ENCODE measurements at regions not wholly inside any gene's neighbourhood (a gene's known extent, or its start where the extent isn't known, plus 50 kb on each side); places are given as distances from the start of the nearest gene placed in this dataset.

DNA sequence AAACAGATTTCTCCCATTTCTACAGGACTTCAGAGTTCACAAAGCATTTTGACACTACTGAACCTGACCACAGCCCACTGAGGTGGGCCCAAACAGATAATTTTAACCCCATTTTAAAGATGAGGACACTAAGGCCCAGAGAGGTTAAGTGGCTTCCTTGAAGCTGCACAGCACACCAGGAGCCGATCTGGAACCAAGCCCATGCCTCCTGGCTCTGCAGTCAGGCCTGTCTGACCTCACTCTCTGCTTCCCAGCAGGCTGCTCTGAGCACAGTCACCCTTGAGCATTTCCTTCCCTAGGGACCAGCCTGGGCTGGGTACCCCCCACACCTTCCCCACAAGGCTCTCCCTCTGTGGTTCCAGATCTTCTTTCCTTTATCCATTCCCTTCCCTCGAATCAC, 252.2 kb downstream of the ENGASE start:
- DNase-seq (ENCODE audit: low read depth, low spot score) (no peak), ATAC-seq (no peak)
- BruUV-seq (replicated peaks) = no TSS peak
- H3K4me1 ChIP-seq (ENCODE audit: control insufficient read depth in 1 of 2, insufficient read depth in 2 of 2, low read length in 2 of 2) = no peaks in the 10 kb centered on the region
- intact Hi-C loops (cut with micrococcal nuclease) = no loop called here
- no peaks in the 10 kb centered on the region for H3K79me2 ChIP-seq (ENCODE audit: insufficient read depth, low read length)
- H2AFZ ChIP-seq (ENCODE audit: low read depth, low read length, poor library complexity, severe bottlenecking) = no peak overlapping the region
- TF ChIP-seq, protein P1, sequence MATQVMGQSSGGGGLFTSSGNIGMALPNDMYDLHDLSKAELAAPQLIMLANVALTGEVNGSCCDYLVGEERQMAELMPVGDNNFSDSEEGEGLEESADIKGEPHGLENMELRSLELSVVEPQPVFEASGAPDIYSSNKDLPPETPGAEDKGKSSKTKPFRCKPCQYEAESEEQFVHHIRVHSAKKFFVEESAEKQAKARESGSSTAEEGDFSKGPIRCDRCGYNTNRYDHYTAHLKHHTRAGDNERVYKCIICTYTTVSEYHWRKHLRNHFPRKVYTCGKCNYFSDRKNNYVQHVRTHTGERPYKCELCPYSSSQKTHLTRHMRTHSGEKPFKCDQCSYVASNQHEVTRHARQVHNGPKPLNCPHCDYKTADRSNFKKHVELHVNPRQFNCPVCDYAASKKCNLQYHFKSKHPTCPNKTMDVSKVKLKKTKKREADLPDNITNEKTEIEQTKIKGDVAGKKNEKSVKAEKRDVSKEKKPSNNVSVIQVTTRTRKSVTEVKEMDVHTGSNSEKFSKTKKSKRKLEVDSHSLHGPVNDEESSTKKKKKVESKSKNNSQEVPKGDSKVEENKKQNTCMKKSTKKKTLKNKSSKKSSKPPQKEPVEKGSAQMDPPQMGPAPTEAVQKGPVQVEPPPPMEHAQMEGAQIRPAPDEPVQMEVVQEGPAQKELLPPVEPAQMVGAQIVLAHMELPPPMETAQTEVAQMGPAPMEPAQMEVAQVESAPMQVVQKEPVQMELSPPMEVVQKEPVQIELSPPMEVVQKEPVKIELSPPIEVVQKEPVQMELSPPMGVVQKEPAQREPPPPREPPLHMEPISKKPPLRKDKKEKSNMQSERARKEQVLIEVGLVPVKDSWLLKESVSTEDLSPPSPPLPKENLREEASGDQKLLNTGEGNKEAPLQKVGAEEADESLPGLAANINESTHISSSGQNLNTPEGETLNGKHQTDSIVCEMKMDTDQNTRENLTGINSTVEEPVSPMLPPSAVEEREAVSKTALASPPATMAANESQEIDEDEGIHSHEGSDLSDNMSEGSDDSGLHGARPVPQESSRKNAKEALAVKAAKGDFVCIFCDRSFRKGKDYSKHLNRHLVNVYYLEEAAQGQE (IDR thresholded peaks at IDR 0.05; ENCODE audit: low read depth) = no peak
- TF ChIP-seq RAD21 (IDR thresholded peaks at IDR 0.05; ENCODE audit: low read depth) (no peak), JUND (IDR thresholded peaks at IDR 0.05) (no peak), EZH2phosphoT487 (IDR thresholded peaks at IDR 0.05; ENCODE audit: borderline replicate concordance) (no peak), CEBPB (IDR thresholded peaks at IDR 0.05; ENCODE audit: low read depth) (no peak), ZFX (IDR thresholded peaks at IDR 0.05) (no peak)
- TF ChIP-seq, protein P2, sequence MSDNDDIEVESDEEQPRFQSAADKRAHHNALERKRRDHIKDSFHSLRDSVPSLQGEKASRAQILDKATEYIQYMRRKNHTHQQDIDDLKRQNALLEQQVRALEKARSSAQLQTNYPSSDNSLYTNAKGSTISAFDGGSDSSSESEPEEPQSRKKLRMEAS (IDR thresholded peaks at IDR 0.05) = no peak
- H4K20me1 ChIP-seq (ENCODE audit: insufficient read depth) = no peaks in the 10 kb centered on the region
- H3K4me3 ChIP-seq (replicated peaks in 1 of 2; ENCODE audit: low read depth in 1 of 2, low read length in 2 of 2) = no peak overlapping the region
- CTCF ChIA-PET = no interaction called here
- POLR2A ChIA-PET = no interaction called here
- H3K9ac ChIP-seq (ENCODE audit: low read length) = no peak overlapping the region
- no peaks in the 10 kb centered on the region for H3K36me3 ChIP-seq (ENCODE audit: control insufficient read depth in 1 of 2, insufficient read depth in 2 of 2, low read length in 2 of 2)
- H3K9me3 ChIP-seq (ENCODE audit: control insufficient read depth in 1 of 2, insufficient read depth in 1 of 2, low read depth in 1 of 2, low read length in 2 of 2) = no peaks in the 10 kb centered on the region
- H3K4me2 ChIP-seq (ENCODE audit: low read length) = no peak overlapping the region
- RAD21 ChIA-PET (ENCODE audit: low non-redundant PET in 1 of 2, low total read pairs in 2 of 2, uncharacterized antibody in 2 of 2, unreplicated experiment in 2 of 2) = no interaction called here
- H3K27me3 ChIP-seq (ENCODE audit: insufficient read depth, low read length) = peaks cover 99% of the 10 kb centered on the region
- H3K27ac ChIP-seq (ENCODE audit: low read depth, low read length) = no peak overlapping the region
- H3K9me2 ChIP-seq (ENCODE audit: insufficient read depth) = no peaks in the 10 kb centered on the region
